ENCODE measurements at regions not wholly inside any gene's neighbourhood (a gene's known extent, or its start where the extent isn't known, plus 50 kb on each side); places are given as distances from the start of the nearest gene placed in this dataset.

DNA sequence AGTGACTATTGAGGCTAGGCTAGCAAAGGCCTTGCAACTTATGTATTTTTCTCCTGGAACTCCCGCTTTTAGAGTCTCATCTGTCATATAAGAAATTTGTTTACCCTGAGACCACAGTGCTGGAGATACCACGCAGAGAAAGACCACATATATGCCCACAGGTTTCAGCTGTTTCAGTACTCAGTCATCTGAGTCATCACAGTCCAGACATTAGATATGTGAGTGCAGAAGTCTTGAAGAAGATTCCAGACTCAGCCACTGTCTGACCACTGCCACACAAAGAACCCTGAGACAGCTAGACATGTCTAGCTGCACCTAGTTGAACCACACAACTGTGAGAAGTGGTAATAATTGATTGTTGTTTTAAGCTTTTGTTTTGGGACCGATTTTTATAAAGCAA is 648.3 kb downstream of the EPM2A start:
- Histone ChIP-seq H3K9ac (ENCODE audit: insufficient read depth, low read depth, low read length) (no peak overlapping the region), H3K4me3 (replicated peaks in 1 of 3; ENCODE audit: insufficient read depth in 1 of 3, low read depth in 2 of 3, low read length in 3 of 3) (no peak overlapping the region), H4K20me1 (ENCODE audit: insufficient read depth, low read length) (no peaks in the 10 kb centered on the region), H3K4me1 (ENCODE audit: insufficient read depth, low read length) (peaks cover 18% of the 10 kb centered on the region), H3K27me3 (ENCODE audit: control insufficient read depth in 1 of 2, insufficient read depth in 2 of 2, low read length in 2 of 2) (no peaks in the 10 kb centered on the region), H3K36me3 (replicated peaks in 1 of 2; ENCODE audit: control insufficient read depth in 1 of 2, insufficient read depth in 2 of 2, low read length in 2 of 2) (no peaks in the 10 kb centered on the region), H3K9me3 (ENCODE audit: low read length) (no peaks in the 10 kb centered on the region), H3K79me2 (ENCODE audit: insufficient read depth, low read length) (no peaks in the 10 kb centered on the region), H2AFZ (ENCODE audit: low read length) (no peak overlapping the region), H3K4me2 (ENCODE audit: low read depth, low read length) (no peak overlapping the region), H3K27ac (ENCODE audit: extremely low read length, insufficient read depth, low read length) (no peak overlapping the region)
- no TSS peak for BruUV-seq (replicated peaks)
- ChIA-PET CTCF (ENCODE audit: low intra/inter-chr PET ratio, low total read pairs) (no interaction called here), POLR2A (no interaction called here)
- ATAC-seq (no peak), DNase-seq (ENCODE audit: low spot score) (no peak), FAIRE-seq (no peak)
- intact Hi-C loops (cut with micrococcal nuclease; ENCODE audit: unreplicated experiment), result no loop called here
- in situ Hi-C loops (cut with HindIII; ENCODE audit: extremely low pct_ligation_motif_present, low pct_unique_long_range_greater_than_20kb), result no loop called here
- WGBS (ENCODE audit: low lambda C conversion rate), result 17% methylated on average over 3 of the region's 3 CpGs
- TF ChIP-seq, protein P1, sequence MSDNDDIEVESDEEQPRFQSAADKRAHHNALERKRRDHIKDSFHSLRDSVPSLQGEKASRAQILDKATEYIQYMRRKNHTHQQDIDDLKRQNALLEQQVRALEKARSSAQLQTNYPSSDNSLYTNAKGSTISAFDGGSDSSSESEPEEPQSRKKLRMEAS (IDR thresholded peaks at IDR 0.05), result no peak
- no peak for TF ChIP-seq FLYWCH1 (CRISPR knock-in tag; IDR thresholded peaks at IDR 0.05)
- TF ChIP-seq ZBTB8A (CRISPR knock-in tag; IDR thresholded peaks at IDR 0.05; ENCODE audit: borderline replicate concordance, low read depth), result no peak
- TF ChIP-seq MYC (CRISPR knock-in tag; IDR thresholded peaks at IDR 0.05; ENCODE audit: borderline replicate concordance), result no peak
- TF ChIP-seq ZNF879 (CRISPR knock-in tag; IDR thresholded peaks at IDR 0.05), result no peak

DNA sequence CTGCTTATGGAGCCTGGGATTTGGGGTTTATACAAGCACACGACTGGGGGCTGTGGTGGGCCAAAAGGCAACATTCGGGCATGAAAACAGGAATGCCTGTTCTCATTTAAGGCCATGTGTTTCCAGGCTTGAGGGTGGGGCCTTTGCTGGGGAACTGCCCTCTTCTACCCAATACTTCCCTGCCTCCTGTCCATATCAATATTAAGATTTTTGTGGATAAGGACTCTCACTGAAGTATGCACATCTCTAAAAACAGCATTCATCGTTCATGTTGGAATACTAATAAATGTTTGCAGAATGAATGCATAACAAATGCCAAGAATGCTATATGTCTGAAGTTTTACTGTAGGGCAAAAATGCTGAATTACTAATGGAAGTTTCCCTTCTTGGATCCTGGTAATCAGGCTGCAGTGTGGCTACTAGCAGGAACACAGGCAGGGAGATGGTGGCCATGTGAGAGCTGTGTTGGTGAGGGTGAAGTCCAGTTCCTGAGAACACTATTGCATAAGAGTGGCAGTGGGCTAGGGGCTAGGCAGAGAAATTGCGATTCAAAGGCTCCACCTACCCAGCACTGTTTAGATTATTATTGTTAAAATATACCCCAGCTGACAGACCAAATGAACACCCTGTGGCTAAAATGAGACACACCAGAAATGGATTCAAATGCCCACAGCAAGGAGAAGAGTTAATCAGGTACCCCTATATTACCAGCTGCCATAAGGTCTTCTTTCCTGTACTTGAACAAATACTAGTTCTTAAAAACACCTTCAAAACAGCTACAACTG is 644.3 kb downstream of the EPM2A start:
- DNase-seq (ENCODE audit: low spot score) (peak; percentile 53), ATAC-seq (peak; percentile 99), FAIRE-seq (no peak)
- H3K9ac ChIP-seq (ENCODE audit: insufficient read depth, low read depth, low read length), result no peak overlapping the region
- H3K79me2 ChIP-seq (ENCODE audit: insufficient read depth, low read length), result no peaks in the 10 kb centered on the region
- 36% methylated on average over 4 of the region's 4 CpGs for WGBS (ENCODE audit: low lambda C conversion rate)
- H3K4me2 ChIP-seq (ENCODE audit: low read depth, low read length), result peak overlapping the region; percentile 63
- ChIA-PET CTCF (ENCODE audit: low intra/inter-chr PET ratio, low total read pairs) (no interaction called here), POLR2A (no interaction called here)
- no peaks in the 10 kb centered on the region for H3K27me3 ChIP-seq (ENCODE audit: control insufficient read depth in 1 of 2, insufficient read depth in 2 of 2, low read length in 2 of 2)
- peak overlapping the region in 1 of 3 experiments; percentile 18; a peak in 1 of 6 replicates for H3K4me3 ChIP-seq (replicated peaks in 1 of 3; ENCODE audit: insufficient read depth in 1 of 3, low read depth in 2 of 3, low read length in 3 of 3)
- H3K36me3 ChIP-seq (replicated peaks in 1 of 2; ENCODE audit: control insufficient read depth in 1 of 2, insufficient read depth in 2 of 2, low read length in 2 of 2), result no peaks in the 10 kb centered on the region
- BruUV-seq (replicated peaks), result no TSS peak
- peaks cover 18% of the 10 kb centered on the region for H3K4me1 ChIP-seq (ENCODE audit: insufficient read depth, low read length)
- no peaks in the 10 kb centered on the region for H4K20me1 ChIP-seq (ENCODE audit: insufficient read depth, low read length)
- H3K9me3 ChIP-seq (ENCODE audit: low read length), result no peaks in the 10 kb centered on the region
- peak overlapping the region; percentile 48 for H2AFZ ChIP-seq (ENCODE audit: low read length)
- H3K27ac ChIP-seq (ENCODE audit: extremely low read length, insufficient read depth, low read length), result no peak overlapping the region
- in situ Hi-C loops (cut with HindIII; ENCODE audit: extremely low pct_ligation_motif_present, low pct_unique_long_range_greater_than_20kb), result no loop called here
- intact Hi-C loops (cut with micrococcal nuclease; ENCODE audit: unreplicated experiment), result no loop called here
- TF ChIP-seq, protein P2, sequence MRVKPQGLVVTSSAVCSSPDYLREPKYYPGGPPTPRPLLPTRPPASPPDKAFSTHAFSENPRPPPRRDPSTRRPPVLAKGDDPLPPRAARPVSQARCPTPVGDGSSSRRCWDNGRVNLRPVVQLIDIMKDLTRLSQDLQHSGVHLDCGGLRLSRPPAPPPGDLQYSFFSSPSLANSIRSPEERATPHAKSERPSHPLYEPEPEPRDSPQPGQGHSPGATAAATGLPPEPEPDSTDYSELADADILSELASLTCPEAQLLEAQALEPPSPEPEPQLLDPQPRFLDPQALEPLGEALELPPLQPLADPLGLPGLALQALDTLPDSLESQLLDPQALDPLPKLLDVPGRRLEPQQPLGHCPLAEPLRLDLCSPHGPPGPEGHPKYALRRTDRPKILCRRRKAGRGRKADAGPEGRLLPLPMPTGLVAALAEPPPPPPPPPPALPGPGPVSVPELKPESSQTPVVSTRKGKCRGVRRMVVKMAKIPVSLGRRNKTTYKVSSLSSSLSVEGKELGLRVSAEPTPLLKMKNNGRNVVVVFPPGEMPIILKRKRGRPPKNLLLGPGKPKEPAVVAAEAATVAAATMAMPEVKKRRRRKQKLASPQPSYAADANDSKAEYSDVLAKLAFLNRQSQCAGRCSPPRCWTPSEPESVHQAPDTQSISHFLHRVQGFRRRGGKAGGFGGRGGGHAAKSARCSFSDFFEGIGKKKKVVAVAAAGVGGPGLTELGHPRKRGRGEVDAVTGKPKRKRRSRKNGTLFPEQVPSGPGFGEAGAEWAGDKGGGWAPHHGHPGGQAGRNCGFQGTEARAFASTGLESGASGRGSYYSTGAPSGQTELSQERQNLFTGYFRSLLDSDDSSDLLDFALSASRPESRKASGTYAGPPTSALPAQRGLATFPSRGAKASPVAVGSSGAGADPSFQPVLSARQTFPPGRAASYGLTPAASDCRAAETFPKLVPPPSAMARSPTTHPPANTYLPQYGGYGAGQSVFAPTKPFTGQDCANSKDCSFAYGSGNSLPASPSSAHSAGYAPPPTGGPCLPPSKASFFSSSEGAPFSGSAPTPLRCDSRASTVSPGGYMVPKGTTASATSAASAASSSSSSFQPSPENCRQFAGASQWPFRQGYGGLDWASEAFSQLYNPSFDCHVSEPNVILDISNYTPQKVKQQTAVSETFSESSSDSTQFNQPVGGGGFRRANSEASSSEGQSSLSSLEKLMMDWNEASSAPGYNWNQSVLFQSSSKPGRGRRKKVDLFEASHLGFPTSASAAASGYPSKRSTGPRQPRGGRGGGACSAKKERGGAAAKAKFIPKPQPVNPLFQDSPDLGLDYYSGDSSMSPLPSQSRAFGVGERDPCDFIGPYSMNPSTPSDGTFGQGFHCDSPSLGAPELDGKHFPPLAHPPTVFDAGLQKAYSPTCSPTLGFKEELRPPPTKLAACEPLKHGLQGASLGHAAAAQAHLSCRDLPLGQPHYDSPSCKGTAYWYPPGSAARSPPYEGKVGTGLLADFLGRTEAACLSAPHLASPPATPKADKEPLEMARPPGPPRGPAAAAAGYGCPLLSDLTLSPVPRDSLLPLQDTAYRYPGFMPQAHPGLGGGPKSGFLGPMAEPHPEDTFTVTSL (CRISPR knock-in tag; IDR thresholded peaks at IDR 0.05; ENCODE audit: borderline replicate concordance), result peak; percentile 86
- TF ChIP-seq RARA (CRISPR knock-in tag; IDR thresholded peaks at IDR 0.05) (0 out of 2 replicates have a peak, but pooled peaks have one; percentile 39), ZNF510 (CRISPR knock-in tag; IDR thresholded peaks at IDR 0.05; ENCODE audit: low read depth) (no peak), ZNF274 (CRISPR knock-in tag; IDR thresholded peaks at IDR 0.05) (no peak), FOXK1 (CRISPR knock-in tag; IDR thresholded peaks at IDR 0.05; ENCODE audit: borderline replicate concordance, low read depth) (peak; percentile 35; the same call in 1 of the 2 replicates)
- TF ChIP-seq, protein P3, sequence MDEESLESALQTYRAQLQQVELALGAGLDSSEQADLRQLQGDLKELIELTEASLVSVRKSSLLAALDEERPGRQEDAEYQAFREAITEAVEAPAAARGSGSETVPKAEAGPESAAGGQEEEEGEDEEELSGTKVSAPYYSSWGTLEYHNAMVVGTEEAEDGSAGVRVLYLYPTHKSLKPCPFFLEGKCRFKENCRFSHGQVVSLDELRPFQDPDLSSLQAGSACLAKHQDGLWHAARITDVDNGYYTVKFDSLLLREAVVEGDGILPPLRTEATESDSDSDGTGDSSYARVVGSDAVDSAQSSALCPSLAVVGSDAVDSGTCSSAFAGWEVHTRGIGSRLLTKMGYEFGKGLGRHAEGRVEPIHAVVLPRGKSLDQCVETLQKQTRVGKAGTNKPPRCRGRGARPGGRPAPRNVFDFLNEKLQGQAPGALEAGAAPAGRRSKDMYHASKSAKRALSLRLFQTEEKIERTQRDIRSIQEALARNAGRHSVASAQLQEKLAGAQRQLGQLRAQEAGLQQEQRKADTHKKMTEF (CRISPR knock-in tag; IDR thresholded peaks at IDR 0.05), result peak; percentile 65; the same call in 1 of the 2 replicates

Measured in HepG2 (cell line).